NAMALWA (cell line): ENCODE measurements at regions not wholly inside any gene's neighbourhood (a gene's known extent, or its start where the extent isn't known, plus 50 kb on each side); places are given as distances from the start of the nearest gene placed in this dataset.

Experiments used
- DNase-seq: peaks from one replicate; pipeline ENCODE4 v3.0.0-alpha.2; 2015; ENCODE audit warnings: low spot score

DNA sequence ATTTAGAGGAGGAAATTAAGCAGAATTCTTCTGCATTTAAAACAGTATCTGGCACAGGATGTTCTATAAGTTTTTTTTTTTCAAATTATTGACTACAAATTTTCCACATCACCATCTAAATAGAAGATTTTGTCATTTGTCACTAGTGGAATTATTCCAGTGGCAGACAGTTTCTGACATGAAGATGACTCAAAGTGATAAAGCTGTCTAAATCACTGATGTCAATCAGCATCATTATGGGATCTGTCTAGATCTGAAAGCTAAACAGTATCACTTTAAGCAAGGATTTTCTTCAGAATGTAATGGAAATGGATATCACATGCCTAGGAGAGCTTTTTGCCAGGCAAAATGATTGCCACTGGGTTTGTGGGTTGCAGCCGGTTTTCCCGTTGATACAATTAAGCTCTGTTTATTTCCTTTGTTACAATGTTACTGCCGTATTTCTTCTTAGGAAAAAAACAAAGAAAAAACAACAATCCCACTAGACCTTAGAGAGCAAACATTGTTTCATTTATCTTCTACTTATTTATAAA is 1657.0 kb upstream of the PRR20A start:
- DNase-seq = no peak

DNA sequence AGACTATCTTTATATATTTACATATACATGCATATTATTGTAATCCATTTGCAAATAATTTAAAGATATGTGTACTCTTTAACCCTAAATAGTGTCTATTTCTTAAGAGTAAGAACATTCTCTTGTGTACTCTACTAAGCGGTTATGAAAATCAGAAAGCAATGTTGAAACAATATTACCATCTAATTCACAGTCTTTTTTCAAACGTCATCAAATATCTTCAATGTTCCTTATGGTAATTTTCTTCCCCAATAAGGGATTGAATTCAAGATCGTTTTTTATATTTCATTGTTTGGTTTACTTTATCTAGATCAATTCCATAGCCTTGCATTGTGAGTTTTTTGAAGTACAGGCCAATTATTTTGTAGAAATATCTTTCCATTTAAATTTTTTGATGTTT is 1647.4 kb upstream of the PRR20A start:
- no peak for DNase-seq

- no peak for DNase-seq
These were observed 1643.2 kb upstream of the PRR20A start for GRCh38 chr13:55497486-55497885.

DNA sequence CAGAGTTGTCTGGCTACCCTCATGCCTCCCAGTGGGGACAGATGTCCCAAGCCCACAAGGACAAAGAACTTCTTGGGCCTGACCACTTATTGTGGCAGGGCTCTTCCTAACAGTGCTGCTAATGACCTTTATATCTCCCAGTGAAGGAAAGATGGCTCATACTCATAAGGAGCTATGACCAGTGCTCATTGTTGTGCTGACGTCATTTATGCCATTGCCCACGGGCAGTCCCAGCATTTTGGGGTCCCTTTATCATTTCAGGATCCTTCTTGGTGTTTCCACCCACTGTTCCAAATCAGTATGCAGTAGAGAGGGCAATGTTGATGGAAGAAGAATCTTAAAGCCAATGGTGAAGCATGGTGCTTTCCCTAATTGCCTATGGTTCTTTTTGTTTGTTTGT is 1640.0 kb upstream of the PRR20A start:
- no peak for DNase-seq

GRCh38 chr13:55516610-55517009 is 1624.1 kb upstream of the PRR20A start:
- peak; percentile 2 for DNase-seq

GRCh38 chr13:55517312-55517711 is 1623.4 kb upstream of the PRR20A start:
- peak; percentile 41 for DNase-seq

DNA sequence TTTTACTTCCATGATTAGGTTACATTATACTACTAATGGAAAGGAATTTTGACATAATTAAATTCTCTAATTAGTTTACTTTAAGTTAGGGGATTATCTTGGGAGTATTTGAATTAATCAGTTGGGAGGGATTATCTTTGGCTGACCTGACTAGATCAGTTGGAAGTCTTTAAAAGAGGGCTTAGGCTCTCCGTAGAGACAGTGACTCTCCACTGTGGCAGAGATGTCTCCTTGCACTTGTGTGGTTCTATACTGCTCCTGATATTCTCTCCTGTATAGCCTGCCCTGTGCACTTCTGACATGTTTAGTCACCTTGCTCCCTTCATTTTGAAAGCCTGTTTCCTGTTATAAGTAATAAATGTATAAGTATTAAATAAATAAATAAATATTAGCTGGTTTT is 1612.3 kb upstream of the PRR20A start:
- no peak for DNase-seq

DNA sequence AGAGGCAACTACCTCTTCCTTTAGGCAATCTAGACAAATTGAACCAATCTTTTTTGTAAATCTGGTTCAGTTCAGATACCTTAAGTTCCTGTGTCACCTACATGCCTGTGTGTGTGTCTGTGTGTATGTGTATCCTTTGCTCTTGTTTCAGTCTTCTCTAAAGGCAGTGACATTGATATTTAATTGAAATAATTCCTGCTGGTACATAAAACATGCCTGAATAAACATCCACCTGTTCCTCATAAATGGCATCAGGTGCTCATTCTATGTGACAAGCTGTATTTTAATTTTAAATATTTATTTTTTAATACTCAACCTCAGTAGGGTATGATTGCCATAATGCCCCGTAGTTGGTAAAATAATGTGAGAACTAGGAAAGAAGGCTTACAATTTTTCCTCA is 1606.4 kb upstream of the PRR20A start:
- DNase-seq = no peak

DNA sequence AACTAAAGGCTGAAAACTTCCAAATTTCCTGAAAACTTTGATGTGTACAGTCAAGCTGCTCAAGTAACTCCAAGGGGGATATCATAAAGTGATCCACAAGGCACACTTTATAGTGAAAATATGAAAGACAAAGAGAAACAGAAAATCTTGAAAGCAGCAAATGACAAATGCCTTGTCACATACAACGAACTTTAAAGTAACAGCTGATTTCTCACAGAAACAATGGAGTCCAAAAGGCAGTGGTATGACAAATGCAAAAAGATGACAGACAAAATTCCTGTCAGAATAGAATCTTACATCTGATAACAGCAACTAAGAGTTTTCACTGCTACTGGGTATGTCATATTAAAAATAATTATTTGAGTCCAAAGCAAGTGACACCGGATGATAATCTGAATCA is 1602.3 kb upstream of the PRR20A start:
- no peak for DNase-seq

DNA sequence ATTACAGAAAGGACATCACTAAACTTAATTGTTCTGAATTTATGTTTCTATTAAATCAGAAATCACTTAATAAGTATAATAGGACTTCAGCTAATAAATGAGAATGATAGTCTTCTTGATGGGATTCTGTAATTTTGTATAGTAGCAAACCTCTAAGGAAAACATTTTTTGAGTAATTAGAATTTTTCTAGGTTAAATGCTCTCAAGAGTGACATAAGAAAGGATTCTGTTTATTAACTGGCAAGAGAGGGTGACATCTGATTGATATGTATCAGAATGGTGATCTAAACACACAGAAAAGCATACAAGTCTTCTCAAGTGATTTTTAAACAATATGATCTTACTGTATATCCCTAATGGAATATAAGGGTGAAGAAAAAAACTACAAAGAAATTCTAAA is 1597.7 kb upstream of the PRR20A start:
- DNase-seq = no peak

DNA sequence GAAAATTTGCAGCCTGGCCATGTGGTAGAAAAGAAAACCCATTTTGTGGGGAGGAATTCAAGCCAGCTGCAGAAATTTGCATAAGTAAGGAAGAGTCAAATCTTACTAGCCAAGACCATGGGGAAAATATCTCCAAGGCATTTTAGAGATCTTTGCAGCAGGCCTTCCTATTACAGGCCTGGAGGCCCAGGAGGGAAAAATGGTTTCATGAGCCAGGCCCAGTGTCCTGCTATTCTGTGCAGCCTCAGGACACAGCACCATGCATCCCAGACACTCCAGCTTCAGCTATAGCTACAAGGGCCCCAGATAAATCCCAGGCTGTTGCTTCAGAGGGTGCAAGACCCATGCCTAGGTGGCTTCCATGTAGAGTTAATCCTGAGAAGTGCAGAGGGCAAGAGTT is 1590.1 kb upstream of the PRR20A start:
- no peak for DNase-seq

DNA sequence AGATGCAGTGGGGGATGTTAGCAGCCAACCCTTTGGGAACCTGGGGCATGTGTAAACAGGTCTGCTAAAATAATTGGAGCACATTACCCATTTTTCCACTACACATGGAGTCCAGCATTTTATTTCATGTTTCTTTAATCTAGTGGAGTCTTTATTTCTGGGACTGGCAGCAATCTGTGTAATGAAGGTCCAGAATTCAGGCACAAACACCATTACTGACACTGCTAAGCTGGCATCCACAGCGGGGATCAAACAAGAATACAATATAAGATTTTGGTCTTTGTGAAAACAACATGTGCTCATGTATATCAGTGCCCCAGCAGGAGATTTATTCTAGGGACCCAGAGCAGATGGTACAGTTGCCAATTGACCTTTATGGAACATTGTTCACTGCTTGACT is 1587.0 kb upstream of the PRR20A start:
- no peak for DNase-seq

GRCh38 chr13:55554741-55555140 is 1586.0 kb upstream of the PRR20A start:
- DNase-seq = no peak

- no peak for DNase-seq
These were observed 1580.4 kb upstream of the PRR20A start for GRCh38 chr13:55560331-55560730.

GRCh38 chr13:55563267-55563666 is 1577.5 kb upstream of the PRR20A start:
- DNase-seq = no peak

DNA sequence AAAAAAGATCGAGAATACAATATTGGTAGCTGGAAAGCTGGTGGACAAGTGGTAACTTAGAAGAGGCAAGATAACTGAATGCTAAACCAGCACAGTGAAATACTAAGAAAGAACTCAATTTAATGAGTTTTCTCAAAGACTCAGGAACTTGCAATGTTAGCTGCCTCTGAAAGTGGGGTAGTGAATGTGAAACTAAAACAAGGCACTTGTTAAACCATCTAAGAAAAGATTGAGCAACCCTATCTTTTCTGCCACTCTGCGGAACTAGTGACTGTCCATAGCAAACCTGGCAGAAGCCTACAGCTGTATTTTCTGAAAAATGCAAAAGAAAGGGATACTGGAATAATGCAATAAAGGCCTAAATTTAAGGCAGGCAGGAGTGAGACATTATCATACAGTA is 1574.4 kb upstream of the PRR20A start:
- DNase-seq = no peak

GRCh38 chr13:55566779-55567178 is 1573.9 kb upstream of the PRR20A start:
- DNase-seq = no peak

DNA sequence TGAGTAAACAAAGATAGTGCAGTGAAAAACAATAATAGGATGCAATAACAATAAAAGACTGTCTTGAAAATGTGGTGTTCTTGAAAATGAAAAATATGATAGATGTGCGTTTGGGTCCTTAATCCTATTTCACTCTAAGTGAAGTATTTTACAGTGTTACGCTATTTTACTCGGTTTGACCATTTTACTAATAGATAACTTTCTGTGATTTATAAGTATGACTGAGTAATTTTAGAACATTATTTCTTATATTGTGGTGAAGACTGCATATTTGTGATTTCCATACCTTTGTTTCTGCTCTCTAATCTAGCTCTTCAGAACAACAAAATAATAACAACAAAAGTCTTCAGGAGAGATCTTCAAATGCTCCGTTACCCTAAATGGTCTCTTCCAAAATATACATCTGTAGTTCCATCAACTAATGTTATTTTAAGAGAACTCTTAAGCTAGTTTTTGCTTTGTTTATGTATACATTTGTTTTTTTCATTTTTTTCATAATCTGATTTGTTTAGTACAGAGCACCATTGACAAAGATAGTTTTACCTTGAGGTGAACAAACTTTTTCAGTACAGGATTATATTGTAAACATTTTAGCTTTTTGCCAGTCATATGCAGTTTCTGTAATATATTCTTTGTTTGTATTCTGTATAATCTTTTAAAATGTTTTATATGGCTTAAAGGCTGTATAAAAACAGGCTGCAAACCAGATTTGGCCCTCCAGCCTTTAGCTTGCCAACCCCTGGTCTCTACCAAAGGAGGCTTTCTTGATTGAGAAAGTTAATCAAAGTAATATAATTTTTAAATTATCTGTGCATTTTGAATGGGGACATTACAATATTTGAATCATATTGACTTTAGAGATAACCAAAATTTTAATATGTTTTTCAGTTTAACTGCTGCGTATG is 1572.7 kb upstream of the PRR20A start:
- no peak for DNase-seq

DNA sequence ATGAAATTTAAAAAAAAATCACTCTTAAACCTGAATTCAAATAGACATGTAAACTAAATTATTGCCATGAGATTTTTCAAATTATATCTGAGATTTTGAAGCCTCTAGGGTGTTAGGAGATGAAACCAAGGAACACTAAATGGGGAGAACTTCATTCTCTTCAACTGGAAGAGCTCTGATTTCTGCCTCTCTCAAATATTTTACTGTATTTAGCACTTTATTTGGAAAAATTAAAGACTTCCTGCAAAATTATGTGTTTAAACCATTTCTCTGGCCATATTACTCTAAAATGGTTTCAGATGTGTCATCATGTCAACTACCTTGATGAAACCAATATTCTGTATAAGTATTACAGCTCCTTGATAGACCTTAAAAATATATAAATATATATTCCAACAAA is 1571.6 kb upstream of the PRR20A start:
- DNase-seq = no peak

DNA sequence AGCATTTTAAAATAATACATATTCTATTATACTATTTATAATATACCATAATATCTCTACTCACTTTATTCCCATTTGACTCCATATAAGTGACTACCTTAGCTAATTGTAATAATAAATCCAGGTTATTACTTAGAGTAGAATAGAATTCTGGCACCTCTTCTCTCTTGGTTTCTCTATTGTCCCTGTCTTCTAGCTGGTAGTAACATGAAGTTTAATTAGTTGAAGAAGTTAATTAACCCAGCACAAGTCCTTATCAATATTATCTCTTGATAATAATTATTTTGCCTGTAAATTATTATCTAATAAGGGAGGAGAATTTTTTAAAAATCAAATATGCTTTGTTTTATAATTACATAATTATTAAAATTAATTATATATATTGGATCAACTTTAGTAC is 1571.2 kb upstream of the PRR20A start:
- DNase-seq = no peak

DNA sequence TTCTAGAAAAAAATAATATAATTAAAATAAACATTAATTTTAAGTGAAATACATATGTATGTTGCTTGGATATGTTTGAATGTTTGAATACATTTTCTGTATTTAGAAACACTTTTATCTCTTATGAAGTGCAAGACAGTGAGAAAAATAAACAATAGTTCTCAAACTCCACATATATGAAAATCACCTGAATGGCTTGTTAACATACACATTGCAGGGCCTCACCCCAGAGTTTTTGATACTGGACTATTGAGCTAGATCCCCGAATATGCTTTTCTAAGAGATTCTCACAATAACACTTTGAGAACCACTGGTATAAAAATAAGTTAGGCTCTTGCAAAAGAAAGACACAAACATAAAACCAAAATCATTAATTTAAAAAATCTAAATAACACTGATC is 1570.3 kb upstream of the PRR20A start:
- DNase-seq = no peak

- no peak for DNase-seq
These were observed 1569.4 kb upstream of the PRR20A start for GRCh38 chr13:55571237-55571867.

- no peak for DNase-seq
These were observed 1568.3 kb upstream of the PRR20A start for GRCh38 chr13:55572408-55572807.
